Pancreas (tissue), 10 donors: ENCODE measurements at regions not wholly inside any gene's neighbourhood (a gene's known extent, or its start where the extent isn't known, plus 50 kb on each side); places are given as distances from the start of the nearest gene placed in this dataset.

Experiments
- ATAC-seq, 4 donors: fragments of 200-7000 bp; cut with Tn5 transposase; one replicate each; pipeline versions ENCODE4 v1.8.0 to v1.9.1; 2020; ENCODE audit warnings: mild to moderate bottlenecking in 4 of 4, moderate library complexity in 4 of 4
- DNase-seq, 6 donors: peaks; one replicate each; pipeline ENCODE4 v3.0.0-alpha.2; 2020
- FAIRE-seq: peaks from 2 replicates; lab custom pipeline; 2012; peaks lifted over from hg19 to GRCh38; lab: Jason Lieb, UNC
- H3K27ac ChIP-seq, 4 donors: fragments of 200-600 bp; sonication (generic); 1 replicate in 3 of 4; 2 replicates in 1 of 4; pipeline versions ENCODE4 v1.5.0 to v1.8.0; 2020
- H3K27me3 ChIP-seq, 4 donors: fragments of 200-600 bp; one replicate each; pipeline ENCODE4 v1.8.0; 2021
- H3K36me3 ChIP-seq, 3 donors: fragments of 200-600 bp; sonication (generic) in 1 of 3; one replicate each; pipeline versions ENCODE4 v1.5.0 to v1.8.0; 2020 to 2021
- H3K4me1 ChIP-seq, 3 donors: fragments of 200-600 bp; one replicate each; pipeline ENCODE4 v1.8.0; 2021
- H3K4me3 ChIP-seq, 4 donors: fragments of 200-600 bp; sonication (generic) in 2 of 4; one replicate each; pipeline versions ENCODE4 v1.5.0 to v1.8.0; 2020 to 2021
- H3K9me3 ChIP-seq, 4 donors: fragments of 200-600 bp; one replicate each; pipeline ENCODE4 v1.8.0; 2021
- CTCF ChIP-seq, 4 donors: fragments of 200-600 bp; sonication (generic) in 3 of 4; IDR thresholded peaks; one replicate each; pipeline versions ENCODE4 v1.5.0 to v1.8.0; 2021; ENCODE audit warnings: antibody characterized with exemption in 4 of 4
- WGBS, 2 donors: extraction: QIAGEN DNeasy Blood & Tissue Kit; methylation state at CpG; one replicate each; pipeline ENCODE4 v1.1.7; 2013; 5-methylcytosine and 5-hydroxymethylcytosine counted together
- intact Hi-C, 3 donors: fragments of 100-400 bp; cut with DNase I; formaldehyde crosslinking; loops; one replicate each; pipeline versions ENCODE4 v1.11.1 to v1.14.2; 2022
- donor health status: healthy with polysubstance abuse.
- donor health status: DM: no; HTN: no; CAD: no; lungs with moderate emphysema.
- donor health status: DM: no; HTN: no; CAD: no.
- donor health status: control.
- donor health status: control.
- donor health status: Bipolar disorder and iron deficiency.
- donor health status: DM: yes; HTN: yes; CAD: no.
- donor health status: DM: no; HTN: no; CAD: no.
- donor health status: DM: no; HTN: no; CAD: no.
- donor health status: DM: yes; HTN: yes; CAD: no.

GRCh38 chrX:79443121-79443520, 76.0 kb upstream of the ITM2A start:
- FAIRE-seq, result no peak
- no peak for TF ChIP-seq CTCF (IDR thresholded peaks at IDR 0.05)
- no peaks in the 10 kb centered on the region for H3K4me1 ChIP-seq

GRCh38 chrX:79440336-79440735, 73.2 kb upstream of the ITM2A start:
- Histone ChIP-seq H3K27ac (no peak overlapping the region), H3K27me3 (peaks cover 0 to 7% (median 0%) of the 10 kb centered on the region in 4 donors), H3K4me3 (no peak overlapping the region), H3K4me1 (no peaks in the 10 kb centered on the region), H3K9me3 (no peaks in the 10 kb centered on the region), H3K36me3 (no peaks in the 10 kb centered on the region)
- TF ChIP-seq CTCF (IDR thresholded peaks at IDR 0.05), result no peak
- ATAC-seq (no peak), FAIRE-seq (no peak), DNase-seq (no peak)
- WGBS, 2 donors, result 57 to 64% methylated on average over 5 of the region's 5 CpGs
- intact Hi-C loops, result no loop called here

More at GRCh38 chrX:79443121-79443520, 76.0 kb upstream of the ITM2A start:
- ATAC-seq (no peak), DNase-seq (no peak)
- Histone ChIP-seq H3K27ac (no peak overlapping the region), H3K27me3 (peaks cover 0 to 5% (median 0%) of the 10 kb centered on the region in 4 donors), H3K36me3 (no peaks in the 10 kb centered on the region), H3K4me3 (no peak overlapping the region), H3K9me3 (no peaks in the 10 kb centered on the region)
- WGBS, 2 donors, result 66 to 74% methylated on average over 1 of the region's 1 CpG
- intact Hi-C loops, result no loop called here
